ENCODE measurements at regions not wholly inside any gene's neighbourhood (a gene's known extent, or its start where the extent isn't known, plus 50 kb on each side); places are given as distances from the start of the nearest gene placed in this dataset.

DNA sequence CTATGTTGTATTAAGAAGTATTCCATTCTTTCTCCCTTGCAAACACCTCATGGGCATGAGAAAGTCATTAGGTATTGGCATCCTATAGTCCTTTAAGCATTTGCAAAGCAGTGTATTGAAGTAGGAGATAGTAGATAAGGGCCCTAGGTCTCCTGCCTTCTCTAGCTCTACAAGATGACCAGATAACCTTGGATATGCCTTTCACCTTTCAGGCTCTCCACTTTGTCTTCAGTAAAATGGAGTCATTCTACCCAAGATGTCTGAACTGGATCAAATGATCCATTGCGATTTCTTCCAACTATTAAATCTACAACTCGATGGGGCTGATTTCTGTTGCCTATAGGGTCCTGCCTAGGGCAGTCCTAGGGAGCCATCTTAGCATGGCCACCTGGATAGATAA lies 132.1 kb upstream of the BTG1 start:
- Mint-ChIP-seq H3K36me3 (ENCODE audit: low read depth, unreplicated experiment) (no peaks in the 10 kb centered on the region), H3K27me3 (ENCODE audit: unreplicated experiment) (no peaks in the 10 kb centered on the region), H3K4me3 (ENCODE audit: unreplicated experiment) (no peak overlapping the region), H3K9me3 (ENCODE audit: unreplicated experiment) (no peaks in the 10 kb centered on the region), H3K4me1 (ENCODE audit: unreplicated experiment) (peaks cover 2% of the 10 kb centered on the region), H3K27ac (ENCODE audit: unreplicated experiment) (no peak overlapping the region)
- DNase-seq (ENCODE audit: low spot score) = no peak
- TF ChIP-seq, protein P1, sequence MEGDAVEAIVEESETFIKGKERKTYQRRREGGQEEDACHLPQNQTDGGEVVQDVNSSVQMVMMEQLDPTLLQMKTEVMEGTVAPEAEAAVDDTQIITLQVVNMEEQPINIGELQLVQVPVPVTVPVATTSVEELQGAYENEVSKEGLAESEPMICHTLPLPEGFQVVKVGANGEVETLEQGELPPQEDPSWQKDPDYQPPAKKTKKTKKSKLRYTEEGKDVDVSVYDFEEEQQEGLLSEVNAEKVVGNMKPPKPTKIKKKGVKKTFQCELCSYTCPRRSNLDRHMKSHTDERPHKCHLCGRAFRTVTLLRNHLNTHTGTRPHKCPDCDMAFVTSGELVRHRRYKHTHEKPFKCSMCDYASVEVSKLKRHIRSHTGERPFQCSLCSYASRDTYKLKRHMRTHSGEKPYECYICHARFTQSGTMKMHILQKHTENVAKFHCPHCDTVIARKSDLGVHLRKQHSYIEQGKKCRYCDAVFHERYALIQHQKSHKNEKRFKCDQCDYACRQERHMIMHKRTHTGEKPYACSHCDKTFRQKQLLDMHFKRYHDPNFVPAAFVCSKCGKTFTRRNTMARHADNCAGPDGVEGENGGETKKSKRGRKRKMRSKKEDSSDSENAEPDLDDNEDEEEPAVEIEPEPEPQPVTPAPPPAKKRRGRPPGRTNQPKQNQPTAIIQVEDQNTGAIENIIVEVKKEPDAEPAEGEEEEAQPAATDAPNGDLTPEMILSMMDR (IDR thresholded peaks at IDR 0.05; ENCODE audit: unreplicated experiment) = no peak

DNA sequence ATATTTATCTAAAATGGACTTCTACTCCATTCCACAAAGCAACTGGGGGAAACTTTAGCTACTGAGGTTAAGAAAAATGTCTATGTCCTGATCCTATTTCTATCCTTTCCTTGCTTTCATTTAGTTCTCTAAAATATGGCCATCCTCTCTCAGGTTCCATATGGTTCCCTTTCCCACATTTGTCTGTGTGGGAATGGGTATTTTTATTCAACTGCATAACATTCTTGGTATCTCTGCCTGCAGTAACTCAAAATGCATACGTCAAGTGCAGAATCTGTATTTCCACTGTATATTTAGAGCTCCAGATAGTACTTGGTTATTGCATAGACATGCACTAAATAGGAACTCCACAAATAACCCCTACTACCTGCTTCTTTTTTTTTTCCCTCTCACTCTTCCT lies 130.6 kb upstream of the BTG1 start:
- peaks cover 2% of the 10 kb centered on the region for H3K4me1 Mint-ChIP-seq (ENCODE audit: unreplicated experiment)
- TF ChIP-seq, protein P1 (IDR thresholded peaks at IDR 0.05; ENCODE audit: unreplicated experiment) = no peak
- H3K4me3 Mint-ChIP-seq (ENCODE audit: unreplicated experiment) = no peak overlapping the region

DNA sequence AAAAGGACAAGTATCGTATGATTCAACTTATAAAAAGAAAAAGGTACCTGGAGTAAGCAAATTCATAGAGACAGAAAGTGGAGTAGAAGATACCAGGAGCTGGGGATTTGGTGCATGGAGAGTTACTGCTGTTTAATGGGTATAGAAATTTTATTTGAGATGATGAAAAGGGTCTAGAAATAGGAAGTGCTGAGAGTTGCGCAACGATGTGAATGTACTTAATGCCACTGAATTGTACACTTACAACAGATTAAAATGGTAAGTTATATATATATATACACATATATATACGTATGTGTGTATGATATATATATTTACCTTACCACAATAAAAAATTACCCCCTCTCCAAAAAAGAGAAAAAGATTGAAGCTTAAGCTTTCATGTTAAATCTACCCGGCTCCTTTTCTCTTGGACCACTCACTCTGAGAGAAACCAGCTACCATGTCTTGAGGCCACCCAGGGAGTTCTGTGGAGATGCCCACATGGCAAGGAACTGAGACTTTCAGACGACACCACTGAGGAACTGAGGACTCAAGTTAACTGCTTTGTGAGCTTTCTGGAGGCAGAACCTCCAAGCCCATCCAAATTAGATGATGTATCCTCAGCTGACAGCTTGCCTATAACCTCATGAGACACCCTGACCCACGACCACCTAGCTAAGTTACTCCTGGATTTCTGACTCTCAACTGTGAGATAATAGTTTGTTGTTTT lies 130.0 kb upstream of the BTG1 start:
- Mint-ChIP-seq H3K27me3 (ENCODE audit: unreplicated experiment) (peaks cover 3% of the 10 kb centered on the region), H3K4me3 (ENCODE audit: unreplicated experiment) (no peak overlapping the region), H3K27ac (ENCODE audit: unreplicated experiment) (no peak overlapping the region), H3K36me3 (ENCODE audit: low read depth, unreplicated experiment) (no peaks in the 10 kb centered on the region), H3K4me1 (ENCODE audit: unreplicated experiment) (peaks cover 2% of the 10 kb centered on the region), H3K9me3 (ENCODE audit: unreplicated experiment) (no peaks in the 10 kb centered on the region)
- TF ChIP-seq, protein P1 (IDR thresholded peaks at IDR 0.05; ENCODE audit: unreplicated experiment) = no peak
- DNase-seq (ENCODE audit: low spot score) = no peak

More for the DNA sequence above, 130.6 kb upstream of the BTG1 start:
- Mint-ChIP-seq H3K36me3 (ENCODE audit: low read depth, unreplicated experiment) (no peaks in the 10 kb centered on the region), H3K27ac (ENCODE audit: unreplicated experiment) (no peak overlapping the region), H3K27me3 (ENCODE audit: unreplicated experiment) (no peaks in the 10 kb centered on the region), H3K9me3 (ENCODE audit: unreplicated experiment) (no peaks in the 10 kb centered on the region)
- DNase-seq (ENCODE audit: low spot score) = no peak

DNA sequence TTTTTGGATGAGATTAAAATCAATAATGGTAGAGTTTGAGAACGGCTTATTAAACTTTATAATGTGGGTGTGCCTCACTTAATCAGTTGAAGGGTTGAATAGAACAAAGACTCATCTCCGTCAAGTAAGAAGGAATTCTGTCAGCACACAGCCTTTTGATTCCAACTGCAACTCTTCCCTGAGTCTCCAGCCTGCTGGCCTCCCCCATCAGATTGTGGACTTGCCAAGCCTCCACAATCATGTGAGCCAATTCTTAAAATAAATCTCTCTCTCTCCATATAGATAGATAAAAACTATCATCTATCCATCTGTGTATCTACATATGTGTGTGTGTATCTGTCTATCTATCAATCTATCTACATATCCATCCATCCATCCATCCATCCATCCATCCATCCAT lies 127.4 kb upstream of the BTG1 start:
- TF ChIP-seq, protein P1 (IDR thresholded peaks at IDR 0.05; ENCODE audit: unreplicated experiment) = no peak
- Mint-ChIP-seq H3K4me3 (ENCODE audit: unreplicated experiment) (no peak overlapping the region), H3K27me3 (ENCODE audit: unreplicated experiment) (peaks cover 3% of the 10 kb centered on the region), H3K36me3 (ENCODE audit: low read depth, unreplicated experiment) (no peaks in the 10 kb centered on the region), H3K4me1 (ENCODE audit: unreplicated experiment) (no peaks in the 10 kb centered on the region), H3K27ac (ENCODE audit: unreplicated experiment) (no peak overlapping the region), H3K9me3 (ENCODE audit: unreplicated experiment) (no peaks in the 10 kb centered on the region)
- DNase-seq (ENCODE audit: low spot score) = no peak

DNA sequence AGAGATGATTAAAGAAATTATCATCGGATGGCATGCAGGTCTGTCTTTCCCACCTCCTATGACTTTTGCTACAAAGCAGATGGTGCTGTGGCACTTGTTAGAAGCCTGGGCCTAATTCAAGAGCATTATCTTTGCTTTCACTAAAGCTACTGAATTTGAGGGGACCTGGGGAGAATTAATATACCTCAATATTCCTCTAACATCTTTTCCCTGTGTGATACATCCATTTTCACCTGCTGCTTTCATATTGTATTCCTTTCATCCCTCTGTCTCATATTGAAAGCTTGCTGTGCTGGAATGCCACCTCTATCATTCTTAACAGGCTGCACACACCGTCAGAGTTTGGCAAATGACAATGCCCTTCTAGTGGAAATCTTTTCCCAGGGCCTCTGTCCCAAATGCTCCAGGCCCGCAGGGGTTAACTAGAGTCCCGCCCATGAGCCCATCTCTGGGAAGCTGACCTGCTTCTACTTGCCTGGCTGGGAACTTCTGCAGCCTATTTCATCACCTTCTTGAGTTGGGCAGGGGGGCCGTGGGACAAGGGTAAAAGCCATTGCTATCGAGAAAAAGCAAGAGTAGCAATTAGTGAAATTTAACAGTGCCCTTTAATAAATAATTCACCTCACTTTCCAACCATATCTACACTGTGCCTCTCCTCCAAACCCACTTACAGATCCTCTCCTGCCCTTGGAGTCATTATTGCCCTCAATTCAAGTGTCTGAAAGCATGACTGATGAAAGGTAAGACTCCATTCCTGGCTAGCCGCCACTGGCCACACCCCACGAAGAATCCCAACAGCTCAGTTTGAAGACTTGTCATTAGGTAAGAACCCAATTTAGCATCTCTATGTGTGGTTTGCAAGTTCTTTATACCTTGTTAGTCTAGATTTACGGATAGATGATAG lies 126.7 kb upstream of the BTG1 start:
- DNase-seq (ENCODE audit: low spot score) = no peak
- H3K36me3 Mint-ChIP-seq (ENCODE audit: low read depth, unreplicated experiment) = no peaks in the 10 kb centered on the region
- peaks cover 3% of the 10 kb centered on the region for H3K27me3 Mint-ChIP-seq (ENCODE audit: unreplicated experiment)
- H3K9me3 Mint-ChIP-seq (ENCODE audit: unreplicated experiment) = no peaks in the 10 kb centered on the region
- TF ChIP-seq, protein P1 (IDR thresholded peaks at IDR 0.05; ENCODE audit: unreplicated experiment) = no peak
- no peak overlapping the region for H3K4me3 Mint-ChIP-seq (ENCODE audit: unreplicated experiment)
- H3K27ac Mint-ChIP-seq (ENCODE audit: unreplicated experiment) = no peak overlapping the region
- no peaks in the 10 kb centered on the region for H3K4me1 Mint-ChIP-seq (ENCODE audit: unreplicated experiment)
